CD4-positive, alpha-beta T cell (primary cell): ENCODE measurements at regions not wholly inside any gene's neighbourhood (a gene's known extent, or its start where the extent isn't known, plus 50 kb on each side); places are given as distances from the start of the nearest gene placed in this dataset.

Experiments used
- ATAC-seq: fragments of 200-7000 bp; cut with Tn5 transposase; one replicate; pipeline ENCODE4 v1.10.0; 2022; ENCODE audit warnings: mild to moderate bottlenecking; ENCODE audit not compliant: poor library complexity
- CTCF ChIA-PET: fragments of 350-600 bp; sonication (Branson Sonifier 250); formaldehyde crosslinking; loops from one replicate; lab custom pipeline; 2021; ENCODE audit warnings: antibody characterized with exemption, inconsistent platforms; lab: Charles Lee
- POLR2A ChIA-PET: fragments of 350-600 bp; sonication (Branson Sonifier 250); formaldehyde crosslinking; loops from one replicate; lab custom pipeline; 2021; ENCODE audit warnings: antibody characterized with exemption, inconsistent platforms; lab: Charles Lee
- DNase-seq, 14 experiments: peaks; one replicate each; pipeline ENCODE4 v3.0.0-alpha.2; 2013 to 2020; ENCODE audit warnings: mixed read lengths in 2 of 14
- H3K27ac ChIP-seq, 2 donors: one replicate each; pipeline versions ENCODE4 v1.5.1 to v1.7.0; 2013; ENCODE audit warnings: low read length in 2 of 2, low read depth in 1 of 2, mild to moderate bottlenecking in 1 of 2
- H3K27me3 ChIP-seq, 2 experiments: 1 replicate in 1 of 2; 2 replicates in 1 of 2; pipeline versions ENCODE4 v1.6.1 to v1.7.0; 2013; ENCODE audit warnings: low read length in 2 of 2, control low read depth in 1 of 2, mild to moderate bottlenecking in 1 of 2, moderate library complexity in 1 of 2; ENCODE audit not compliant: insufficient read depth in 2 of 2, control insufficient read depth in 1 of 2
- H3K36me3 ChIP-seq: one replicate; pipeline ENCODE4 v1.6.1; 2013; ENCODE audit warnings: low read length, control low read depth; ENCODE audit not compliant: insufficient read depth
- H3K4me1 ChIP-seq: one replicate; pipeline ENCODE4 v1.6.1; 2013; ENCODE audit warnings: low read length, control low read depth; ENCODE audit not compliant: insufficient read depth
- H3K4me3 ChIP-seq: one replicate; pipeline ENCODE4 v1.5.1; 2013; ENCODE audit warnings: mild to moderate bottlenecking, low read length, moderate library complexity
- H3K9me3 ChIP-seq, 2 experiments: 1 replicate in 1 of 2; 2 replicates in 1 of 2; pipeline versions ENCODE4 v1.6.1 to v1.7.0; 2013; ENCODE audit warnings: low read length in 2 of 2, mild to moderate bottlenecking in 2 of 2, control low read depth in 1 of 2, moderate library complexity in 1 of 2; ENCODE audit not compliant: control insufficient read depth in 1 of 2, insufficient read depth in 1 of 2
- H3K27ac Mint-ChIP-seq: one replicate; pipeline ENCODE4 v1.8.0; 2020; ENCODE audit warnings: mixed read lengths
- H3K27me3 Mint-ChIP-seq: one replicate; pipeline ENCODE4 v1.8.0; 2021; ENCODE audit warnings: mixed read lengths
- H3K36me3 Mint-ChIP-seq: one replicate; pipeline ENCODE4 v1.8.0; 2021; ENCODE audit warnings: low read depth, mixed read lengths
- H3K4me1 Mint-ChIP-seq: one replicate; pipeline ENCODE4 v1.8.0; 2021; ENCODE audit warnings: low read depth, mixed read lengths
- H3K4me3 Mint-ChIP-seq: one replicate; pipeline ENCODE4 v1.8.0; 2020; ENCODE audit warnings: mild to moderate bottlenecking, mixed read lengths
- H3K9me3 Mint-ChIP-seq: one replicate; pipeline ENCODE4 v1.8.0; 2020; ENCODE audit warnings: mixed read lengths
- CTCF ChIP-seq: fragments of 200-600 bp; IDR thresholded peaks from one replicate; pipeline ENCODE4 v1.8.0; 2022; ENCODE audit warnings: antibody characterized with exemption, mild to moderate bottlenecking
- intact Hi-C, 2 experiments: fragments of 100-400 bp; cut with DNase I in 1 of 2; cut with micrococcal nuclease in 1 of 2; formaldehyde crosslinking; loops; one replicate each; pipeline versions ENCODE4 v1.15.1 to v1.9.0; 2023 to 2025; cut with DNase I, micrococcal nuclease

GRCh38 chr1:73161418-73161817 is 879.1 kb upstream of the NEGR1 start:
- no peak for DNase-seq
- H3K4me1 ChIP-seq, result no peaks in the 10 kb centered on the region
- ATAC-seq, result no peak
- H3K4me1 Mint-ChIP-seq, result no peaks in the 10 kb centered on the region
- H3K4me3 Mint-ChIP-seq, result no peak overlapping the region
- H3K9me3 Mint-ChIP-seq, result peaks cover 5% of the 10 kb centered on the region
- ChIA-PET POLR2A (no interaction called here), CTCF (no interaction called here)
- TF ChIP-seq CTCF, result no peak
- no peaks in the 10 kb centered on the region for H3K27me3 Mint-ChIP-seq
- peaks cover 0 to 5% of the 10 kb centered on the region in 2 experiments for H3K9me3 ChIP-seq
- no peaks in the 10 kb centered on the region for H3K36me3 Mint-ChIP-seq
- no peak overlapping the region for H3K27ac ChIP-seq
- intact Hi-C loops, result no loop called here
- H3K27me3 ChIP-seq, result no peaks in the 10 kb centered on the region
- no peak overlapping the region for H3K4me3 ChIP-seq
- H3K36me3 ChIP-seq, result no peaks in the 10 kb centered on the region
- H3K27ac Mint-ChIP-seq, result no peak overlapping the region

GRCh38 chr1:73160759-73161158 is 878.4 kb upstream of the NEGR1 start:
- no peaks in the 10 kb centered on the region for H3K27me3 Mint-ChIP-seq
- Histone ChIP-seq H3K27me3 (no peaks in the 10 kb centered on the region), H3K36me3 (no peaks in the 10 kb centered on the region), H3K27ac (no peak overlapping the region), H3K9me3 (peaks cover 0 to 7% of the 10 kb centered on the region in 2 experiments), H3K4me3 (no peak overlapping the region), H3K4me1 (no peaks in the 10 kb centered on the region)
- ChIA-PET POLR2A (no interaction called here), CTCF (no interaction called here)
- H3K4me3 Mint-ChIP-seq, result no peak overlapping the region
- intact Hi-C loops, result no loop called here
- ATAC-seq (no peak), DNase-seq (no peak)
- TF ChIP-seq CTCF, result no peak
- H3K4me1 Mint-ChIP-seq, result no peaks in the 10 kb centered on the region
- peaks cover 5% of the 10 kb centered on the region for H3K9me3 Mint-ChIP-seq
- H3K27ac Mint-ChIP-seq, result no peak overlapping the region
- no peaks in the 10 kb centered on the region for H3K36me3 Mint-ChIP-seq

- POLR2A ChIA-PET, result no interaction called here
- no peaks in the 10 kb centered on the region for H3K4me1 Mint-ChIP-seq
Measured at GRCh38 chr1:73144311-73144710, 862.0 kb upstream of the NEGR1 start.

More at GRCh38 chr1:73144311-73144710, 862.0 kb upstream of the NEGR1 start:
- Histone ChIP-seq H3K4me3 (no peak overlapping the region), H3K4me1 (no peaks in the 10 kb centered on the region), H3K27ac (no peak overlapping the region), H3K27me3 (no peaks in the 10 kb centered on the region), H3K9me3 (no peaks in the 10 kb centered on the region), H3K36me3 (no peaks in the 10 kb centered on the region)
- Mint-ChIP-seq H3K27me3 (no peaks in the 10 kb centered on the region), H3K9me3 (peaks cover 3% of the 10 kb centered on the region), H3K36me3 (no peaks in the 10 kb centered on the region), H3K27ac (no peak overlapping the region), H3K4me3 (no peak overlapping the region)
- intact Hi-C loops, result no loop called here
- no peak for DNase-seq
- no peak for ATAC-seq
- no peak for TF ChIP-seq CTCF
- CTCF ChIA-PET, result no interaction called here
